Activated CD8-positive, alpha-beta T cell treated with anti-CD3 and anti-CD28 coated beads for 36 hours (primary cell): ENCODE measurements at regions not wholly inside any gene's neighbourhood (a gene's known extent, or its start where the extent isn't known, plus 50 kb on each side); places are given as distances from the start of the nearest gene placed in this dataset.

Experiments used
- ATAC-seq: fragments of 200-7000 bp; cut with Tn5 transposase; one replicate; pipeline ENCODE4 v1.10.0; 2021; ENCODE audit warnings: mild to moderate bottlenecking, moderate library complexity
- CTCF ChIA-PET: fragments of 350-600 bp; sonication (Branson Sonifier 250); formaldehyde crosslinking; loops from one replicate; lab custom pipeline; 2021; ENCODE audit warnings: antibody characterized with exemption; lab: Charles Lee
- POLR2A ChIA-PET: fragments of 350-600 bp; sonication (Branson Sonifier 250); formaldehyde crosslinking; loops from one replicate; lab custom pipeline; 2021; ENCODE audit warnings: antibody characterized with exemption; lab: Charles Lee
- DNase-seq: peaks from one replicate; pipeline ENCODE4 v3.0.0-alpha.2; 2020
- H3K27ac Mint-ChIP-seq: one replicate; pipeline ENCODE4 v1.8.0; 2021; ENCODE audit warnings: mild to moderate bottlenecking, mixed read lengths
- H3K27me3 Mint-ChIP-seq: one replicate; pipeline ENCODE4 v1.8.0; 2021; ENCODE audit warnings: mixed read lengths
- H3K36me3 Mint-ChIP-seq: one replicate; pipeline ENCODE4 v1.8.0; 2021; ENCODE audit warnings: low read depth, mixed read lengths
- H3K4me1 Mint-ChIP-seq: one replicate; pipeline ENCODE4 v1.8.0; 2021; ENCODE audit warnings: low read depth, mixed read lengths
- H3K4me3 Mint-ChIP-seq: one replicate; pipeline ENCODE4 v1.8.0; 2021; ENCODE audit warnings: mild to moderate bottlenecking, moderate library complexity, mixed read lengths
- H3K9me3 Mint-ChIP-seq: one replicate; pipeline ENCODE4 v1.8.0; 2021; ENCODE audit warnings: mixed read lengths
- CTCF ChIP-seq: fragments of 200-600 bp; IDR thresholded peaks from one replicate; pipeline ENCODE4 v1.8.0; 2022; ENCODE audit warnings: antibody characterized with exemption, mild to moderate bottlenecking
- intact Hi-C: fragments of 100-400 bp; cut with micrococcal nuclease; formaldehyde crosslinking; loops from one replicate; pipeline ENCODE4 v1.10.0; 2022

GRCh38 chr6:94130478-94130877 lies 711.1 kb upstream of the EPHA7 start:
- no peak for ATAC-seq
- DNase-seq: no peak
- H3K4me3 Mint-ChIP-seq: no peak overlapping the region
- H3K4me1 Mint-ChIP-seq: no peaks in the 10 kb centered on the region
- H3K9me3 Mint-ChIP-seq: peaks cover 2% of the 10 kb centered on the region
- CTCF ChIA-PET: no interaction called here
- no peaks in the 10 kb centered on the region for H3K36me3 Mint-ChIP-seq
- H3K27me3 Mint-ChIP-seq: no peaks in the 10 kb centered on the region
- POLR2A ChIA-PET: no interaction called here
- TF ChIP-seq CTCF: no peak
- intact Hi-C loops: no loop called here
- H3K27ac Mint-ChIP-seq: no peak overlapping the region

GRCh38 chr6:94129926-94130325 lies 710.6 kb upstream of the EPHA7 start:
- Mint-ChIP-seq H3K36me3 (no peaks in the 10 kb centered on the region), H3K4me3 (no peak overlapping the region), H3K9me3 (peaks cover 2% of the 10 kb centered on the region), H3K27me3 (no peaks in the 10 kb centered on the region), H3K27ac (no peak overlapping the region), H3K4me1 (no peaks in the 10 kb centered on the region)
- ChIA-PET CTCF (no interaction called here), POLR2A (no interaction called here)
- no peak for DNase-seq
- intact Hi-C loops: no loop called here
- TF ChIP-seq CTCF: no peak
- ATAC-seq: no peak

GRCh38 chr6:94127716-94128115 lies 708.4 kb upstream of the EPHA7 start:
- TF ChIP-seq CTCF: no peak
- no peak overlapping the region for H3K4me3 Mint-ChIP-seq
- H3K27ac Mint-ChIP-seq: no peak overlapping the region
- intact Hi-C loops: no loop called here
- POLR2A ChIA-PET: no interaction called here
- peaks cover 5% of the 10 kb centered on the region for H3K9me3 Mint-ChIP-seq
- H3K36me3 Mint-ChIP-seq: no peaks in the 10 kb centered on the region
- no peaks in the 10 kb centered on the region for H3K4me1 Mint-ChIP-seq
- ATAC-seq (no peak), DNase-seq (no peak)
- no peaks in the 10 kb centered on the region for H3K27me3 Mint-ChIP-seq
- CTCF ChIA-PET: interaction anchor here (0.6 kb wide), 1 partner anchor 95 kb away, joined by 3 read pairs; no protein-coding TSS in a partner anchor

- no peak for DNase-seq
- Mint-ChIP-seq H3K27me3 (no peaks in the 10 kb centered on the region), H3K9me3 (peaks cover 4% of the 10 kb centered on the region), H3K27ac (no peak overlapping the region), H3K36me3 (no peaks in the 10 kb centered on the region), H3K4me3 (no peak overlapping the region), H3K4me1 (no peaks in the 10 kb centered on the region)
- ChIA-PET POLR2A (no interaction called here), CTCF (no interaction called here)
- intact Hi-C loops: no loop called here
- no peak for TF ChIP-seq CTCF
- ATAC-seq: no peak
Measured at GRCh38 chr6:94124333-94124732, 705.0 kb upstream of the EPHA7 start.

GRCh38 chr6:94121094-94121493 lies 701.7 kb upstream of the EPHA7 start:
- ATAC-seq: no peak
- no peak for TF ChIP-seq CTCF
- no peak overlapping the region for H3K27ac Mint-ChIP-seq
- H3K4me3 Mint-ChIP-seq: no peak overlapping the region
- H3K4me1 Mint-ChIP-seq: no peaks in the 10 kb centered on the region
- H3K27me3 Mint-ChIP-seq: no peaks in the 10 kb centered on the region
- intact Hi-C loops: no loop called here
- ChIA-PET POLR2A (no interaction called here), CTCF (no interaction called here)
- H3K9me3 Mint-ChIP-seq: peaks cover 5% of the 10 kb centered on the region
- DNase-seq: no peak
- H3K36me3 Mint-ChIP-seq: no peaks in the 10 kb centered on the region
